ENCODE measurements at regions not wholly inside any gene's neighbourhood (a gene's known extent, or its start where the extent isn't known, plus 50 kb on each side); places are given as distances from the start of the nearest gene placed in this dataset.

DNA sequence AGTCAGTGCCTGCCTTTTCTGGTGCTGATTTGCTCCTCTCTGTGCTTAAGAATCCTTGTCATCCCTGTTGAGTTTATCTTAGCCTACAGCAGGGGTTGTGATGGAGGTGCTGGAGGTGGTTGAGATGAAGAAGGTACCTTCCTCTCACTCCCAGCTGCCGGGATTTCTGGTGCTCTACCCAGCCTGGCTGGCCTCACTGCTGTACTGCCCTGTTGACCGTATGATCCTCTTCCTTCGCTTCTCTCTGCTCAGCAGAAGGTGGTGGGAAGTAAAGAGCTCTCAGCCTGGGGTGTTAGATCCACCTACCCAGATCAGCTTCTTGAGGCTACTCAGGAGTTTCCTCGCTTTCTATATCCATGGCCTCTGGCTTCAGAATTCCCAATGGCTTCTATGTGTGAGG, 101.0 kb upstream of the NXT1 start:
- DNase-seq, result no peak

DNA sequence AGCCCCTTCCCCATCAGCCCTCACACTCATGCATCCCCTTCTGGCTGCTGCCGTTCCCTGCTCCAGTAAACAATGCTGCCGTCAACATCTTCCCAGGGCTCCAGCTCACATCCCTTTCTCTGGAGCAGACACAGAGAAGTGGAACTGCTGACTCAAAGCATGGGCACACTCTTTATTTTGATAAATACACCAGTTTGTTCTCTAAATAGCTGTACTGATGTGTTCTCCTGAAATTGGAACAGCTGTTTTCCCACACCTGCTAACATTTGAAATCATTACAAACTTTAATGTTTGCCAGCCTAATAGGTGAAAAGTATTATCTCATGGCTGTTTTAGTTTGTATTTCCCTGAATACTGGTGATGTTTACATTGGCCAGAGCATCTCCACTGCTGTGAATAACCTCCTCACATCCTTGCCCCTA, 102.1 kb upstream of the NXT1 start:
- no peak for DNase-seq

DNA sequence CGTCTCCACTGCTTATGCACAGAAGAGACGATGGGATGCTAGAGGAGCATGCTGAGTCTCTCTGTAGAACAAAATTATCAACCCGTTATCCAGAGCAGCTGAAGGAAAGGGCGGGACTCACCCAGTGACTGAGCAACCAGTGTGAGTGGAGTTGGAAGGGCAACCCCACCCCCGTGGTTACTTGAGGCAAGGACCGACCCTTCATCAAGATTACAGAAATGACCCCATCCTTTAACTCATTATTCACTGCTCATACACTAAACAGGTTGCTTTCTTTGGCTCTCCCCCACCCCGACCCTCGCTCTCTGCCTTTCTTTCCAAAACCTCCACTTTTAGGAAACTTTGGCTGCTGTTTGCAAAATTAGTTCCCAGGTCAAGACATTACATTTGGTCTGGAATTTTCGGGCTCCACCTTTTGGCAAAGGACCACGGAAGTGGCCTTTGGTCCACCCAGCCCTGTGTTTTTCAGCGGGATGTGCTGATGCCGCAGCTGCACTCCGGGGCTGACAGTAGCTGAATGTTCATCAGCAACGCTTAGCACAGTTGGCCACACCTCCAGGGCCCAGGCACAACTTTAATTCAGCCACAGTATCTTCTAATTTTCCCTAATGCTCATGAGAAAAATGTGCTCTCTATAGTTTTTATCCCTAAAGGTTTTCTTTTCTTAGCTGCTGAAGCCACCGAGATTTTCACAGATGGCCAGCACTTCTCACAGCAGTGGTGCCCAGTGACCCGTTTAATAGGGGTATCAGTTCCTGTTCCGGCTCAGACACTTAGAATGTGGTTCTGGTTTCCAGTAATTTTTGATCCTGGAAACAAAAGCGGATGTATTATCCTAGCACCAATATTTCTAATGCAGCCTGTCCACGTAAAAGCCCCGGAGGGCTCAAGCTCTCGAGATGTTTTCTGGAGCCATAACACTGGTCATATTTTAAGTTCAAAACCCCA, 103.6 kb upstream of the NXT1 start:
- DNase-seq, result no peak

DNA sequence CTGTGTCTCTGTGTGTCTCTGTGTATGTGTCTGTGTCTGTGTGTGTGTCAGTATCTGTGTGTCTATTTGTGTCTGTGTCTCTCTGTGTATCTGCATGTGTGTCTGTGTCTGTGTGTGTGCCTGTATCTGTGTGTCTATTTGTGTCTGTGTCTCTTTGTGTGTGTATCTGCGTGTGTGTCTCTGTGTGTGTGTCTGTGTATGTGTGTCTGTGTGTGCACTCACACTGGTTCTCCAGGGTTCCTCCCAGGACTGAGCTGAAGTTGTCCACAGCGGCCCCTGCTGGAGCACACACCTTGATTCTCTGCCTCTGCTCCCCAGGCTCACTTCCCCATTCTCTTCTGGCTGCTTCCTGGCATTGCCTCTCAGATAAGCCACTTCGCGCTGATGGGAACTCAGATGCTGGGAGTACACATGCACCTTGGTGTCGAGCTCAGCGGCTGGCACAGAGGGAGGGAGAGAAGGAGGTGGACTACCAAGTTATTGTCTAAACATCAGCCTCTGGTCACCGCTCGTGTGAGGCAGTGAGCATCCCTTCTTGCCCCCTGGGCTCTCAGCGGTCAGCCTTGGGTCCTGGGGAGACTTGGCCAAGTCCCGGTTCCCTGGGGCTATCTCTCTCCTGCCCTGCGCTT, 104.9 kb upstream of the NXT1 start:
- DNase-seq, result peak; percentile 39 to 87

DNA sequence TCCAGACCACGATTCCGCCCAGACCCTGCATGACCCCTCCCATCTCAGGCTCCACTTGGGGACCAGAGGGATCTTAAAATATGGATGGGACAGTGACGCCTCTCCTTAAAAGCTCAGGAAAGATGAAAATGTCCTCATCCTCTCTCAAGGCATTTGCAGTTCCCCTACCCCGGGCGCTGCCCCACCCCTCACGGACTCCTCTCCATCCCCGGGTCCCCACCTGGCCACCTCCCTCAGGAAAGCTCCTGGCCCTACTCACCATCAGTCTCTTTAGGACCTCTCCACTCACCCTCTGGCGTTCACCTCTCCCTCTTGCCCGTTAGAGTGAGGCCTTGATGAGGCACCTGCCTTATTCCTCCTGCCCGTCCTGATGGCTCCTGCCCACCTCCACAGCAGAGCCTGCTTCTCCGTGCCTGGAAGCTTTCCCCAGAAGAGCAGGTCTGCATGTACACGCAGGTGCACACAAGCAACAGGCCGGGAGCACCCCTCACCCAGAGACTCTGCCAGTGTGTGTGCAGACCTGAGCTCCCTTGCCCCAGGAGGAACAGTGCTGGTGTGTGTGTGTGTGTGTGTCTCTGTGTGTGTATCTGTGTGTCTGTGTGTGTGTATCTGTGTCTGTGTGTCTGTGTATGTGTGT, 105.6 kb upstream of the NXT1 start:
- no peak for DNase-seq

DNA sequence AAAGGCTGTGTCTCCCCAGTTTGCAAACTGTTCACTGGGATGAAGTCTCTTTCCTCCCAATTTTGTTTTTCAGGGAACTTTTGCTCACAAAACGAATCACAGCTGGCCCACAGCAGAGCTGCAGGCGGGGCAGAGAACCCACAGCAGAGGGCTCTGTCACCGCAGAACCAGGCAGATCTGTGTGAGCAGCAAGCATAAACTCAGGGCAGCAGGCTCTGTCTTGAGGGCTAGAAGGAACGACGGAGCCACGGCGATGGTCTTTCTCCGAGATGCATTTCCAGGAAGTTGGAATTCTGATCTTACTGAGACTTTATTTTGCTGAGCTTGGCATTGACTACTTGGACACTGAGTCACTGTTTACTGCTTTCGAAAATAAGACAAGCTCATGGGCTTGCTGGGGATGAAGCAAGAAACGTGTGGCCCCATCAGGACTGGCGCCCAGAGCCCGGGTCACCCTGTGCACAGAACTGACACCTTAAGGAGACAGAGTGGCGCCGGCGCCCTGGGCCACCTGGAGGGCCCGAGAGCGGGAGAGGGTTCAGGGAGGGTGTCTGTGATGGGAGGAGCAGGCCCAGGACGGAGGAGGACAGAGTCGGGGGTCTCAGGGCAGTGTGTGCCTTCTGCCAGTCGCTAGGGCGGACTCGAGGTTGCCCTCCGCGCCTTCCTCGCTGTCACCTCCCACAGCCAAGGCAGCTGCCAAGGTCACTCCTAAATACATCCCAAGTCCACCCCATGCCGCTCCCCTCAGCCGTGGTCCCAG, 106.3 kb upstream of the NXT1 start:
- no peak for DNase-seq

DNA sequence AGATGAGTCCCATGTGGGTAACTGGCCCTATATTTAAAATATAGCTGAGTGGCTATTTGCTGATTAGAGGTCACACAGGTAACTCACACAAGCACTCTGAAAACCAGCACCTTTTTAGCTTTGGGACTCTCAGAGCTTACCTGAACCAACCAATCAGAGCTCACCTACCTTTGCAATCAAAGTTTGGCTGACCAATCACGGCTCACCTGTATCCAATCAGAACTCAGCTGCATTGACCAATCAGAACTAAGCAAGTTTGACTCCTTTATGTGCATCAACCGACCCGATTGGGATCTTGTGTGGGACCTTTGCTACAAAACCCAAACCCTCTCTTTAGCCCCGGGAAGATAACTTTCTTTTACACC, 106.8 kb upstream of the NXT1 start:
- no peak for DNase-seq

DNA sequence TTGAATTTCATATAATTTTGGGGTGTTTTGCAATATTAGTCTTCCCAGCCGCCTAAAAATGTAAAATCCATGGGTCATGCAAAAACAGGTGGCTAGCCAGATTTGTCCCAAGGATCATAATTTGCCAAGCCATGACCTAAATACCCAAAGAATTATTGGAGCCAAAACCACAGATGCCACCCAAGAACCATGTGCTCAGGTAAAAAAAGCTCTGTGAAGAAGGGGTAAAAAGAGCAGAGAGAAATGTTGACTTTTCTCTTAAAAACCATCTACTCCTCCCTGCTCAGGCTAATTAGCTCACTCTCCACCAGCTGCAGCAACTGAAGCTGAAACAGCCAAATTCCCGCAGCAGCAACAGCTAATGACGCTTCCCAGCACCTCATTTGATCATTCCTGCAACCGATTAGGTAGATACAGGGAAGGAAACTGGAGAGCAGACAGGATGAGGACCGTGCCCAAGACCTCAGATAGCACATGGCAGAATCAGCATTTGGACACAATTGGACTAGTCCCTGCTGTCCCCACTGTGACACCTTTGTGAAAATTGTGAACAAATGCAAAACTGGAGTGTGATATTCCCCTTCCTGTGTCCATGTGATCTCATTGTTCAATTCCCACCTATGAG, 107.9 kb upstream of the NXT1 start:
- no peak for DNase-seq

DNA sequence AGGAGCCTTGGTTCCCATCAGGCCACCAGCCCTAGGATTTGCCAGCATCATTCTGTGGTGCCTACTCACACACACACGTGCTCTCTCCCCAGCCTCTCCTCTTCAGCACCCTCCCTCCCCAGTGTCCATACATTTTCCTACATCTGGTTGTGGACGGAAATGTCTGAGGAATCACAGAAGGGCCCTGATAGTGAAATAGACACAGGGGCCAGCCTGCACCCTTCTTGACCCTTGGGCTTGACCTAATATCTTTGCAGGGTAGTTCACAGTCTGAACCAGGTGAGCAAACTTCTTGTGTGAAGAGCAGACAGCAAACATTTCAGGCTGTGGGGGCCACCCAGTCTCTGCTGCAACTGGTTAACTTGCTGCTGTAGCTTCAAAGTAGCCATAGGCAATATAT, 108.5 kb upstream of the NXT1 start:
- no peak for DNase-seq

DNA sequence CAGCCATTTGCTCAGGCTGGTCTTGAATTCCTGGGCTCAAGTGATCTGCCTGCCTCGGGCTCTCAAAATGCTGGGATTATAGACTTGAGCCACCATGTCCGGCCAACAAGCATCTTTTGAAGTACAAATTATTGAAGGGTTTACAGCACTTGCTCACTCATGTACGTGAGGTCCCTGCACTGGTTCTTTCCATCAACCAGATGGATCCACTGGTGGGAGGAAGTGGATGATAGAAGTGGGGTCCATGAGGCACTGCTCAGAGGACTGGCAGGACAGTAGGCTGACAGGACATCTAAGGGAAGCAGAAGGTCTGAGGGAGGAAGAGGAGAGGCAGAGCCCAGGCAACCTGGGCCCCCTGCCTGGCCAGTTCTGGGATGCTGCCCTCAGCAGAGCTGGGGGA, 109.2 kb upstream of the NXT1 start:
- DNase-seq, result no peak

DNA sequence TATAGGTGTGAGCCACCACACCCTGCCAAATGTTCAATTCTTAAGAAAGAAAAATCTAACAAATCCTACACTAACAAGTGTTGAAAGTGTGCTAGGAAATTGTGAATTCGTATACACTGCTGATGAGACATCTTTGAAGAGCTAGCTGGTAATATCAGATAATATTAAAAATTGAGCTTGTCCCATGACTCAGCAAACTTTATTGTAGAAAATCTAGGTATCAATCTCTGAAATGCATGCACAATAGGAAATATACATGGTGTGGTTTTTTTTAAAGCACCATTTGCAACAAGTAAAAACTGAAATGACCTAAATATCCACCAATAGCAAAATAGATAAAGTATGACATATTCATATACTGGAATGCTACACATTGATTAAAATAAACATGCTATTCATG, 110.1 kb upstream of the NXT1 start:
- DNase-seq, result no peak

DNA sequence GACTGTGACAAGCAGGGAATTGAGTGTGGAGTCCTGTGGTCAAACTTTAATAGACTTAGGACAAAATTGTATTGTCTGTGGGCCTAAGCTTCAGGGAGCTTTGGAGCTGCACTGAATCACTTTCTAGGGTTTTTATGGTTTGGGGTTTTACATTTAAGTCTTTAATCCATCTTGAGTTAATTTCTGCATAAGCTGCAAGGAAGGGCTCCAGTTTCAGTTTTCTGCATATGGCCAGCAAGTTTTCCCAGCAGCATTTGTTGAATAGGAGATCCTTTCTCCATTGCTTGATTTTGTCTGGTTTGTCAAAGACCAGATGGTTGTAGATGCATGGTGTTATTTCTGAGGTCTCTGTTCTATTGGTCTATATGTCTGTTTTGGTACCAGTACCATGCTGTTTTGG, 113.4 kb upstream of the NXT1 start:
- DNase-seq, result no peak

DNA sequence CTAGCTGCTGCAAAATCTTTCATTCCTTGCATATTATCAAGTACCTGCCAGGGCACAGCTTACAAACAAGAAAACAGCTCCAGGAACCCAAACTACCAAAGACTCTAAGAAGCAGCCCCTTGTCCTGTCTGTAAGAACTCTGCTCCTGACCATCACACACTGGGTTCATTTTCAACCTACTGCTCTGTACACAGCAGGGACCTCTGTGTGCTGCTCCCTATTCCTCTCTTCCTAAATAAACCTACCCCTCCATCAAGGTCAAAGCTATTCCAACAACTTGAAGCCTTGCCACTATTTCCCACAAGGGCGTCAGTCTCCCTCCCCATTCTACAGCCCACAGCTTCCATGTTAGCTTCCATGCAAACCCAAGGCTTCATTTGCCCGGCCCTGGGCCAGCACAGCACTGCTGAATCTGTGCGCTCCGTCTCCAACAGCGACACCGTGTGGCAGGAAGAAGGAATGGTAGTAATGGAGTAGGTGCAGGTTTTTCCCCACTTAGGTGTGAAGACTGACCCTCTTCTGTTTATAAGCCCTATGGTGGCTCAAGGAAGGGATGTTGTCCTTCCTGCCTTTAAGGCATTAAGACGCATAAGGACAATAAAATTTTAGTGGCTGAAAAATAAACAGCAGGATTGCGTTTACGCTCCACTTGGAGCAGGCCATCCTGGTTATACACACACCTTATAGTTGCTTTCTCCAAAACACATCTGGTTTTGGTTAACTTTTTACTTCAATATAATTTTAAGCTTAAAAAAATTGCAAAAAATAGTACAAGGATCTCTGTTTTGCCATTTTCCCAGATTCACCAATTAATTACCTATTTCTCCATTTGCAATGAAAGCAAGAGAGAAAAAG, 115.2 kb upstream of the NXT1 start:
- peak; percentile 39 to 56 for DNase-seq

DNA sequence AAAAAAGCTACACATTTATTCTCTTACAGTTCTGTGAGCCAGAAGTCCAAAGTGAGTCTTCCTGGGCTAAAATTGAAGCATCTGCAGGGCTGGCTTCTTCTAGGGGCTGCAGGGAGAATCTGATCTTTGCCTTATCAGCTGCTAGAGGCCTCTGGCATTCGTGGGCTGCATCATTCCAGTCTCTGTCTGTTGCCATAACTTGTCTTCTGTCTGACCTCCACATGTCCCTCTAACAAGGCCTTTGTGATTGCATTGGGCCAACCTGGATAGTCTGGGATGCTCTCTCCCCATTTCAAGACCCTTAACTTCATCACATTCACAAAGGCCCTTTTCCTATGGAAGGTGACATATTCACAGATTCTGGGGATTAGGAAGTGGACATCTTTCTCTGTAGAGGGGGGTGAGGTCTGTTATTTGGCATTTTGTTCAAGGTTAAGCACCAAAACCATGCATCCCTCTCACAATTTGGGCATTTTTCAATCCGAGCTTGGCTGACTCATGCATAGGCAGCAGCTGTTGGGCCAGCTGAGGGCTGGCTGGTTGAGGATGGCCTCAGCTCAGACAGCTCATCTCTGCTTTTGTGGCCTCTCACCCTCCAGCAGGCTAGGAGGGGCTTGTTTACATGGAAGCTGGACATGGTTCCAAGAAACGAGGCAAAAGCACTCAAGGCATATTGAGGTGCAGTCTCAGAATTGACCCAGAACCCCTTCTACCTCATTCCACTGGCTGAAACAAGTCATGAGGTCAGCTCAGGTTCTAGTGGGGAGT, 116.1 kb upstream of the NXT1 start:
- DNase-seq, result no peak

DNA sequence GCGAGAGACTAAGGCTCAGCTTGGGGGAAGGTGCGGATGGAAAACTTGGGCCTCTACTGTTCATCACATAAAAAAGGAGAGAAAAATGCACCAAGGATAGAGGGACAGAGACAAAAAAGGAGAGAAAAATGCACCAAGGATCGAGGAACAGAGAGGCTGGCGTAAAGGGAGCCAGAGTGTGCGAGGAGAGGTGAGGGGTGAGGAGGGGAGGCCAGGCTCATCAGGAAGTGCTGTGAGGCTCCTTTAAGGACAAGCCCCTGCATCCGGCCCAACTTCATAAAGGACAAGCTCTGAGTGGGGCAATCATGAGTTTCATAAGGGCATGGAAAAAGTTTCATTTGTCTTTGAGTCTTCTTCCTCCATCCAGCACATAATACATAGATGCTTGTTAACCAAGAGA, 117.2 kb upstream of the NXT1 start:
- no peak for DNase-seq

DNA sequence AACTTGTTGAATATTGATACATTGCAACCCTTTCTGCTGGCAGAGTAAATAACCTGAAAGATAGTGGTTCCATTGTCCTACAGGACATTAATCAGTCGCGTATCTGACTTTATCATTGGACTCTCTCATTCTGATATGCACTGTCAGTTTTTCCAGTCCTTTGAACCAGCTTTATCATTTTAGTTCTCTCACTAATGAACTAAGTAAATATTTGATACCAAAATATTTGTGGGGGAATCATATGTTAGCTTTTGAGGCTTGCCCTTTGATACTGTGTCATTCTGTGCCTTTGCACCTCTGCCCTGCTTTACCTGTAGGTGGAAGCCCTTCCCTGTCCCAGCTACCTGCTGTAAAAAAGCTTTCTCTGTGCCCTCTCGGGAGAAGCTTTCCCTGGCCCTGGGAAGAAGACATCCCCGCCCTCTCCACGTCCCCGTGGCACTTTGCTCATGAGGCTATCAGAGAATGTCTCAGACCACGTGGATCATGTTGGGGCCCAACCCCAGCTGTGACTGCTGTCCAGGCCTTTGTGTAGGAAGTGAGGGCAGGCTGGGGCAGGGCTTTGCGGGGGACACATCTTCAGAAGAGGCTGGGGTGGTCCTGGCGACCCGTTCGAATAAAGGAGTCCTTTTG, 117.8 kb upstream of the NXT1 start:
- no peak for DNase-seq

DNA sequence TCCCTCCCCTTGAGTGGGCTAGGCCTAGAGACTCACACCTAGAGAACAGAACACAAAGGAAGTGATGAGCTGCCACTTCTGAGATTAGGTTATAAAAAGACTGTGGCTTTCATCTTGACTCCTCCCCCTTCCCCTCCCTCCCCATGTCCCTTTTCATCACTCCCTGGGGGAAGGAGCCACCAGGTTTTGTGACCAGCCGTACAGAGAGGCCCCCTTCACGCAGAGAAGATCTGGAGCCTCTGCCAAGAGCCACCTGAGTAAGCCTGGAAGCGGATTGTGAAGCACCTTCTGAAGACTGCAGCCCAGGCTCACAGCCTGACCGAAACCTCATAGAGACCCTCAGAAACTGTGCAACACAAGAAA, 118.4 kb upstream of the NXT1 start:
- DNase-seq, result no peak

DNA sequence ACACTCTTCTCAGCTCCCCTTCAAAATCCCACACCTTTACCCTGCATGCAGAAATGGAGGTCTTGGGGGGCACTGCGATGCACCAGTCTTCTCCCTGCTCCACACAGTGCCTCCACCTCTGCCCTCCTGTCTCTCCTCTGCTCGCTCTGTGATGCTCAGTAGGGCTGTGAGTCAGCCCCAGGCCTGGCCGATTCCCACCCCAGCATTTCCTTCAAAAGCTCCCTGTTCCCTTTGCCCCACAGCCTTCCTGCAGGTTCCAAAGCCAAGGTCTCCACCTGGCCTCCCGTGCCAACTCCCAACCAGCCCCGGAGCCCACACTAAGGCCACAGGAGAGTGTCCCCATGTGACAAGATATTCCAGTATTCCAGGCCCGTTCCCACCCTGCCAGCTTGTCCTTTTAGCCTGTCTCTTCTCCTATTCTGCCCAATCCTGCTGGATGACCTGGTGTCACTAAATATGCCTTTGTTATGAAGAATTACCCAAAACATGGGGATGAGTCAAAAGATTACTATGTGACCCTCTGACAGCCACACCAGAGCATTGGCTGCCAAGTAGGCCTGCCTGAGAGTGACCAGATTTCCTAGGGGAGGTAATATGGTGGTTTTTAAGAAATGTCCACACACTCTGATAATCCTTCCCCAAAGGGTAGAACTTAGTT, 118.9 kb upstream of the NXT1 start:
- no peak for DNase-seq

DNA sequence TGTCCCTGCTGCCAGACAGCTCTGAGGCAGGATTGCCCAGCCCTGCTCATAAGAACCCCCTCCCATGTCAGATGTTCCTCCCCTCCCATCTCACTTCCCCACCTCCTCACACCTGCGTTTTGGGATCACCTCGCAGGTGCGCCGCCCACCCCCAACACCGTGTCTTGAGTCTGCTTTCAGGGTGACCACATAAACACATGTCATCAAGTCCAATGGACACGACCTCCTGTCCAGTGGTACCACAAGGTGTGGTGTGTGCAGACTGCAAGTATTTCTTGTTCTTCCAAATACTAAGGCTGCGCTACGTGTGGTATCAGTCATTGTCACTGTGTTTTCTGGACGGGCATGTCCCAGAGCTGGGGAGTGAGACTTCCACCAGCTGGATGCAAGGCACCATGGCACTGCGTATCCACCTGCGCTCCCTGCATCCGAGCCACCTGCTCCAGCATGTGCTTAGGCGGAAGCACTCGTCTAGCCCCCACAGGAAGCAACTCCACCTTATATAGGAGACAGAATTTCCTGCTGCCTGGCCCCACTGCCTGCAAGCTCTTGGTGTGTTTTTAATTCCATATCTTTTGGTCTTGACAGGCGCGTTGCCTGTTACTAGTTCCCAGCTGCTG, 119.7 kb upstream of the NXT1 start:
- no peak for DNase-seq

DNA sequence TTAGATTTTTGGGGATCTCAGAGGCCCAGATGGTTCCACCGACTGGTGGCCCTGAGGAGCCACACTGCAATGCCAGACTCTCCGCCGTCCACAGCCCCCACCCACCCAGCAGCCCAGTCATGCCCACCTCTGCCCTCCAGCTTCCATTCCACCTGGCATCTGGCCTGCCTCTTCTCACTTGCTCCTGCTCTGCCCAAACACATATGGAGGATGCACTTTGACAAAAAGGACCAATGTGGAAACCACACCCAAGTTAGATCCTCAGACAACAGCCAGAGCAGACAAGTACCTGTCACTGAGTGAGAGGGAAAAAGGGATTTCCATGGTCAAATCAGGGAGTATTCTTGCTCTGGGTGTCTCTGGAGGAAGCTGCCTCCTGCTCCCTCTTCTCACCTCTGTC, 120.6 kb upstream of the NXT1 start:
- DNase-seq, result no peak

All from bone marrow (tissue), 2 donors.